ENCODE measurements at regions not wholly inside any gene's neighbourhood (a gene's known extent, or its start where the extent isn't known, plus 50 kb on each side); places are given as distances from the start of the nearest gene placed in this dataset.
"Not testable (repeated sequence)": the region's sequence is repeated elsewhere in the genome, so short reads cannot be mapped to it uniquely, and the experiment has no call there.

- no peak for FAIRE-seq
- no peak for TF ChIP-seq CTCF (IDR thresholded peaks at IDR 0.05; ENCODE audit: insufficient read depth, missing control alignments)
- DNase-seq (ENCODE audit: insufficient read length, low spot score), result no peak
These were observed 84.2 kb upstream of the WDFY3 start for GRCh38 chr4:85050736-85051135.

DNA sequence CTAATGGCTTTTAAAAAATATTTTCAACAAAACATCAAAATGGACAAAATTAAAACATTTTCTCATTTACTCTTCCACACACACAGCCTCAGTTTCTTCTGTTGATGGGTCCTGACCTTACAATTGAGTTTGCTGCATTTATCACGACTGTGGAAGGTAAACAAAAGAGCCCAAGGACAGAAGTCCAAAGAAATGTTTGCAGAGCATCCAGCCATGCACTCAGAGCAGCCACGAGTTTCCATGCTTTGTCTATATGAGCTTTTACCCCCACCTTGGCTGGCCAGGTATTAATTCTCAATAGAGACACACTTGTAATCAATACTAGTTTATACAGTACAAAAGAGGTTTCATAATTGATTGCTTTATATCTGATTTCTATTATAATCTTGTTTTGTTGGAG is 85.0 kb upstream of the WDFY3 start:
- FAIRE-seq (no peak), DNase-seq (ENCODE audit: insufficient read length, low spot score) (no peak)

GRCh38 chr4:85054925-85055324 is 88.4 kb upstream of the WDFY3 start:
- DNase-seq (ENCODE audit: insufficient read length, low spot score); FAIRE-seq: not testable (repeated sequence)

More for the DNA sequence above, 85.0 kb upstream of the WDFY3 start:
- TF ChIP-seq CTCF (IDR thresholded peaks at IDR 0.05; ENCODE audit: insufficient read depth, missing control alignments), result no peak

GRCh38 chr4:85058551-85058950 is 92.1 kb upstream of the WDFY3 start:
- TF ChIP-seq CTCF (IDR thresholded peaks at IDR 0.05; ENCODE audit: insufficient read depth, missing control alignments), result no peak
- FAIRE-seq (no peak), DNase-seq (ENCODE audit: insufficient read length, low spot score) (no peak)

GRCh38 chr4:85061974-85062373 is 95.5 kb upstream of the WDFY3 start:
- FAIRE-seq (no peak), DNase-seq (ENCODE audit: insufficient read length, low spot score) (no peak)
- TF ChIP-seq CTCF (IDR thresholded peaks at IDR 0.05; ENCODE audit: insufficient read depth, missing control alignments), result no peak

DNA sequence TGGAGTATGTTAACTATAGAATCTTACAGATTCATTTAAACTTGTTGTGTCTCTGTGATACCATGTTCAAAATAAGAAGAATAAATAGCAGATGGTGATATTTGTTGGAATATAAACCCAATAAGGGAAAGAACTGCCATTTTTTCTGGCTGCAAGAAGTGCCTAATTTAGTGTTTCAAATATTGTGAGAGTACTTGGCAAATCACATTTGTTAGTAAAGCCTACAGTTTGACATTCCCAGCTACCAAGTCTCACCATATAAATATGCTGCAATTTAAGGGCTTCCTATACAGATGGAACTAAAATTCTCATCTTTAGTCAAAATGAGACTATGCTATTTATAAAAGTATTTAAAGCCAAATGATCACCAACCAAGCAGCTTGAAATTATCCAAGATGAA is 96.0 kb upstream of the WDFY3 start:
- no peak for TF ChIP-seq CTCF (IDR thresholded peaks at IDR 0.05; ENCODE audit: insufficient read depth, missing control alignments)
- no peak for FAIRE-seq
- no peak for DNase-seq (ENCODE audit: insufficient read length, low spot score)

- FAIRE-seq, result no peak
- TF ChIP-seq CTCF (IDR thresholded peaks at IDR 0.05; ENCODE audit: insufficient read depth, missing control alignments), result no peak
These were observed 100.9 kb upstream of the WDFY3 start for GRCh38 chr4:85067342-85067741.

DNA sequence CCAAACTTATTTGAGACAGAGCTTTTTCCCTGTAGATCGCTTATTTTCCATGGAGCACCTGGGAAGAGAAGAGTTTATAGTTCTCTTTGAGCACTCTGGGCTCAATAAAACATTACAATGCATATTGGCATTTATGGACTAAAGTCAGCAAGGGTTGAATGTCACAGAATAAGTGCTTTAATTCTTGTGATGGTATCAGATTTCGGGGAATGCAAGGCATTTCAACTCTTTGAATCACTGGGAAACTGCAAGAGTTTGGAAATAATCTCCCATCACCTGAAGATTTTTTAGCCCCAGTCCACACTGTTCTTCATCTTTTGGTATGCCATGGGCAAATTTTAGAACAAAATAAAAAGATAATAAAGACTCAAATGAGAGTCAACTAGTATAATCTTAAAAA is 111.5 kb upstream of the WDFY3 start:
- FAIRE-seq (no peak), DNase-seq (ENCODE audit: insufficient read length, low spot score) (no peak)
- TF ChIP-seq CTCF (IDR thresholded peaks at IDR 0.05; ENCODE audit: insufficient read depth, missing control alignments), result no peak

More at GRCh38 chr4:85067342-85067741, 100.9 kb upstream of the WDFY3 start:
- DNase-seq (ENCODE audit: insufficient read length, low spot score), result no peak
